Heart left ventricle (tissue), 13 donors: ENCODE measurements at regions not wholly inside any gene's neighbourhood (a gene's known extent, or its start where the extent isn't known, plus 50 kb on each side); places are given as distances from the start of the nearest gene placed in this dataset.

Experiments
- POLR2A ChIP-seq, 2 donors: fragments of 450-650 bp; IDR thresholded peaks; one replicate each; pipeline ENCODE4 v1.6.1; 2017; ENCODE audit warnings: antibody characterized with exemption in 2 of 2, mild to moderate bottlenecking in 2 of 2, moderate library complexity in 2 of 2
- TF ChIP-seq, protein P1 (sequence below), 12 donors: fragments of 200-600 bp; sonication (generic) in 4 of 12; IDR thresholded peaks; one replicate each; pipeline versions ENCODE4 v1.5.0 to v1.8.0; 2018 to 2022; ENCODE audit warnings: antibody characterized with exemption in 12 of 12, mild to moderate bottlenecking in 5 of 12
- donor health status: ischemic (EF 13 %, LVEDD 7.1; RV severe dilation, severe dysfunction).
- donor health status: DM: no; HTN: yes; CAD: no.
- donor health status: DM: no; HTN: no; CAD: no.
- donor health status: ischemic (EF 25% LVEDD 6.9; RV normal size, moderate dysfunction).
- donor health status: ischemic (EF 25% LVEDD 5.7; RV mildly dilated, moderate dysfunction).
- donor health status: ischemic (EF 35%, LVEDD 5.7; RV mildly dilated, moderate dysfunction).
- donor health status: nonischemic (EF 11% LVEDD 7.7; RV severe dilation, severe dysfunction).
- donor health status: DM: yes; HTN: yes; CAD: no.
- donor health status: PGD.
- donor health status: ischemic (EF 29% LVEDD 5.4; RV normal size, mild dysfunction).
- donor health status: nonischemic (EF 23%, LVEDD 6.1; RV moderate dilation, normal function).

DNA sequence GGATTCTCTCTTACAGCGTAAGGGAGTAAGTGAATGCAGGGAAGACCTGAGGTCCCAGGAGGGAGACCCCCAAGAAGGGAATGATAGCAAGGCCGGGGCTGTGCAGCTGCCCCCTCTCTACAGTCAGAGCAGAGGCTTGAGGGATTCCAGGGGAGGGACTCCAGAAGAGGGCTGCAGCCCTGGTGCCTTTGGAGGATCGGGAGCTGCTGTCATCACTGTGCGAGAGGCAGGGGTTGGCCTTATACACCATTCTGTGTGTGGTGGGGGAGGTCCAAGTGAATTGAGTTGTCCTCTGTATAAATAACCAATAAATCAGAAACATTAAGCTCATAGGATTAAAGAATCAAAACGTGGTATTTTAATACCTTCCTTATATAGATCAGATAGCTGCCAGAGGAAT is 114.9 kb downstream of the GLI2 start:
- TF ChIP-seq, protein P1, sequence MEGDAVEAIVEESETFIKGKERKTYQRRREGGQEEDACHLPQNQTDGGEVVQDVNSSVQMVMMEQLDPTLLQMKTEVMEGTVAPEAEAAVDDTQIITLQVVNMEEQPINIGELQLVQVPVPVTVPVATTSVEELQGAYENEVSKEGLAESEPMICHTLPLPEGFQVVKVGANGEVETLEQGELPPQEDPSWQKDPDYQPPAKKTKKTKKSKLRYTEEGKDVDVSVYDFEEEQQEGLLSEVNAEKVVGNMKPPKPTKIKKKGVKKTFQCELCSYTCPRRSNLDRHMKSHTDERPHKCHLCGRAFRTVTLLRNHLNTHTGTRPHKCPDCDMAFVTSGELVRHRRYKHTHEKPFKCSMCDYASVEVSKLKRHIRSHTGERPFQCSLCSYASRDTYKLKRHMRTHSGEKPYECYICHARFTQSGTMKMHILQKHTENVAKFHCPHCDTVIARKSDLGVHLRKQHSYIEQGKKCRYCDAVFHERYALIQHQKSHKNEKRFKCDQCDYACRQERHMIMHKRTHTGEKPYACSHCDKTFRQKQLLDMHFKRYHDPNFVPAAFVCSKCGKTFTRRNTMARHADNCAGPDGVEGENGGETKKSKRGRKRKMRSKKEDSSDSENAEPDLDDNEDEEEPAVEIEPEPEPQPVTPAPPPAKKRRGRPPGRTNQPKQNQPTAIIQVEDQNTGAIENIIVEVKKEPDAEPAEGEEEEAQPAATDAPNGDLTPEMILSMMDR (IDR thresholded peaks at IDR 0.05) = no peak
- TF ChIP-seq POLR2A (IDR thresholded peaks at IDR 0.05) = no peak
